ENCODE measurements at regions not wholly inside any gene's neighbourhood (a gene's known extent, or its start where the extent isn't known, plus 50 kb on each side); places are given as distances from the start of the nearest gene placed in this dataset.
A peak's percentile ranks its signal among the peaks of the same experiment; 100 is the strongest.

- DNase-seq, result no peak
- Mint-ChIP-seq H3K27me3 (peaks cover 16% of the 10 kb centered on the region), H3K27ac (no peak overlapping the region), H3K4me1 (peaks cover 2% of the 10 kb centered on the region), H3K4me3 (no peak overlapping the region), H3K36me3 (no peaks in the 10 kb centered on the region), H3K9me3 (no peaks in the 10 kb centered on the region)
- CTCF ChIA-PET, result no interaction called here
These were observed 111.6 kb upstream of the ESRRB start for GRCh38 chr14:76264384-76264783.

- CTCF ChIA-PET, result no interaction called here
- no peaks in the 10 kb centered on the region for H3K9me3 Mint-ChIP-seq
- DNase-seq, result peak; percentile 46
- peak overlapping the region; percentile 26 for H3K4me3 Mint-ChIP-seq
- no peaks in the 10 kb centered on the region for H3K36me3 Mint-ChIP-seq
- H3K4me1 Mint-ChIP-seq, result peaks cover 2% of the 10 kb centered on the region
- H3K27me3 Mint-ChIP-seq, result peaks cover 26% of the 10 kb centered on the region
- H3K27ac Mint-ChIP-seq, result no peak overlapping the region
These were observed 108.5 kb upstream of the ESRRB start for GRCh38 chr14:76267322-76268046.

- Mint-ChIP-seq H3K4me1 (peaks cover 2% of the 10 kb centered on the region), H3K36me3 (no peaks in the 10 kb centered on the region), H3K9me3 (no peaks in the 10 kb centered on the region), H3K4me3 (no peak overlapping the region), H3K27ac (no peak overlapping the region), H3K27me3 (peaks cover 30% of the 10 kb centered on the region)
- no peak for DNase-seq
- CTCF ChIA-PET, result no interaction called here
These were observed 107.9 kb upstream of the ESRRB start for GRCh38 chr14:76268047-76268431.

- Mint-ChIP-seq H3K9me3 (no peaks in the 10 kb centered on the region), H3K36me3 (no peaks in the 10 kb centered on the region), H3K27me3 (peaks cover 30% of the 10 kb centered on the region), H3K27ac (no peak overlapping the region), H3K4me3 (no peak overlapping the region), H3K4me1 (peaks cover 2% of the 10 kb centered on the region)
- CTCF ChIA-PET, result no interaction called here
- no peak for DNase-seq
These were observed 107.2 kb upstream of the ESRRB start for GRCh38 chr14:76268700-76269099.

- Mint-ChIP-seq H3K27me3 (peaks cover 30% of the 10 kb centered on the region), H3K9me3 (no peaks in the 10 kb centered on the region), H3K4me3 (no peak overlapping the region), H3K4me1 (peaks cover 2% of the 10 kb centered on the region), H3K27ac (no peak overlapping the region), H3K36me3 (no peaks in the 10 kb centered on the region)
- CTCF ChIA-PET, result no interaction called here
- no peak for DNase-seq
These were observed 104.7 kb upstream of the ESRRB start for GRCh38 chr14:76271041-76271755.

- H3K9me3 Mint-ChIP-seq, result no peaks in the 10 kb centered on the region
- H3K36me3 Mint-ChIP-seq, result no peaks in the 10 kb centered on the region
- H3K27ac Mint-ChIP-seq, result no peak overlapping the region
- H3K4me3 Mint-ChIP-seq, result no peak overlapping the region
- CTCF ChIA-PET, result no interaction called here
- DNase-seq, result no peak
- peaks cover 26% of the 10 kb centered on the region for H3K27me3 Mint-ChIP-seq
- H3K4me1 Mint-ChIP-seq, result peaks cover 2% of the 10 kb centered on the region
These were observed 103.6 kb upstream of the ESRRB start for GRCh38 chr14:76272349-76272748.

GRCh38 chr14:76272774-76273173 is 103.2 kb upstream of the ESRRB start:
- Mint-ChIP-seq H3K27ac (no peak overlapping the region), H3K27me3 (peaks cover 21% of the 10 kb centered on the region), H3K4me3 (no peak overlapping the region), H3K4me1 (no peaks in the 10 kb centered on the region), H3K36me3 (no peaks in the 10 kb centered on the region), H3K9me3 (no peaks in the 10 kb centered on the region)
- DNase-seq, result no peak
- CTCF ChIA-PET, result no interaction called here

- Mint-ChIP-seq H3K27ac (no peak overlapping the region), H3K4me1 (no peaks in the 10 kb centered on the region), H3K27me3 (peaks cover 20% of the 10 kb centered on the region), H3K9me3 (no peaks in the 10 kb centered on the region), H3K36me3 (no peaks in the 10 kb centered on the region), H3K4me3 (no peak overlapping the region)
- CTCF ChIA-PET, result no interaction called here
- DNase-seq, result no peak
These were observed 102.6 kb upstream of the ESRRB start for GRCh38 chr14:76273346-76273745.

GRCh38 chr14:76274324-76274723 is 101.6 kb upstream of the ESRRB start:
- H3K9me3 Mint-ChIP-seq, result no peaks in the 10 kb centered on the region
- no peak for DNase-seq
- no peaks in the 10 kb centered on the region for H3K36me3 Mint-ChIP-seq
- H3K27ac Mint-ChIP-seq, result no peak overlapping the region
- H3K4me1 Mint-ChIP-seq, result no peaks in the 10 kb centered on the region
- no peak overlapping the region for H3K4me3 Mint-ChIP-seq
- CTCF ChIA-PET, result no interaction called here
- H3K27me3 Mint-ChIP-seq, result peaks cover 14% of the 10 kb centered on the region

- Mint-ChIP-seq H3K27me3 (peaks cover 3% of the 10 kb centered on the region), H3K27ac (no peak overlapping the region), H3K36me3 (no peaks in the 10 kb centered on the region), H3K4me3 (no peak overlapping the region), H3K9me3 (no peaks in the 10 kb centered on the region), H3K4me1 (no peaks in the 10 kb centered on the region)
- no peak for DNase-seq
- CTCF ChIA-PET, result no interaction called here
These were observed 98.3 kb upstream of the ESRRB start for GRCh38 chr14:76277586-76278130.

GRCh38 chr14:76280221-76280620 is 95.7 kb upstream of the ESRRB start:
- peaks cover 7% of the 10 kb centered on the region for H3K27me3 Mint-ChIP-seq
- no peaks in the 10 kb centered on the region for H3K4me1 Mint-ChIP-seq
- DNase-seq, result no peak
- H3K27ac Mint-ChIP-seq, result no peak overlapping the region
- no peak overlapping the region for H3K4me3 Mint-ChIP-seq
- H3K36me3 Mint-ChIP-seq, result no peaks in the 10 kb centered on the region
- CTCF ChIA-PET, result no interaction called here
- H3K9me3 Mint-ChIP-seq, result no peaks in the 10 kb centered on the region

- no peaks in the 10 kb centered on the region for H3K36me3 Mint-ChIP-seq
These were observed 93.4 kb upstream of the ESRRB start for GRCh38 chr14:76282581-76282980.

GRCh38 chr14:76287063-76287462 is 88.9 kb upstream of the ESRRB start:
- H3K36me3 Mint-ChIP-seq, result no peaks in the 10 kb centered on the region
- H3K4me3 Mint-ChIP-seq, result no peak overlapping the region
- H3K4me1 Mint-ChIP-seq, result no peaks in the 10 kb centered on the region
- CTCF ChIA-PET, result no interaction called here
- H3K9me3 Mint-ChIP-seq, result no peaks in the 10 kb centered on the region
- H3K27me3 Mint-ChIP-seq, result peaks cover 14% of the 10 kb centered on the region
- H3K27ac Mint-ChIP-seq, result no peak overlapping the region
- DNase-seq, result no peak

More at GRCh38 chr14:76282581-76282980, 93.4 kb upstream of the ESRRB start:
- CTCF ChIA-PET, result no interaction called here
- H3K27ac Mint-ChIP-seq, result no peak overlapping the region
- H3K27me3 Mint-ChIP-seq, result peaks cover 7% of the 10 kb centered on the region
- no peaks in the 10 kb centered on the region for H3K4me1 Mint-ChIP-seq
- no peak for DNase-seq
- H3K9me3 Mint-ChIP-seq, result no peaks in the 10 kb centered on the region
- no peak overlapping the region for H3K4me3 Mint-ChIP-seq

GRCh38 chr14:76289276-76289675 is 86.7 kb upstream of the ESRRB start:
- no peaks in the 10 kb centered on the region for H3K9me3 Mint-ChIP-seq
- CTCF ChIA-PET, result no interaction called here
- no peaks in the 10 kb centered on the region for H3K36me3 Mint-ChIP-seq

GRCh38 chr14:76292561-76292960 is 83.4 kb upstream of the ESRRB start:
- H3K27ac Mint-ChIP-seq, result no peak overlapping the region
- no peaks in the 10 kb centered on the region for H3K4me1 Mint-ChIP-seq
- H3K4me3 Mint-ChIP-seq, result no peak overlapping the region
- CTCF ChIA-PET, result interaction anchor here (1.2 kb wide), 1 partner anchor 31 kb away, joined by 3 read pairs; no protein-coding TSS in a partner anchor
- no peaks in the 10 kb centered on the region for H3K36me3 Mint-ChIP-seq
- no peak for DNase-seq
- H3K9me3 Mint-ChIP-seq, result no peaks in the 10 kb centered on the region
- peaks cover 17% of the 10 kb centered on the region for H3K27me3 Mint-ChIP-seq

More at GRCh38 chr14:76289276-76289675, 86.7 kb upstream of the ESRRB start:
- H3K4me1 Mint-ChIP-seq, result no peaks in the 10 kb centered on the region
- H3K27me3 Mint-ChIP-seq, result peaks cover 11% of the 10 kb centered on the region
- no peak overlapping the region for H3K27ac Mint-ChIP-seq
- no peak for DNase-seq
- H3K4me3 Mint-ChIP-seq, result no peak overlapping the region

Data from activated naive CD4-positive, alpha-beta T cell treated with anti-CD3 and anti-CD28 coated beads, Interleukin-2, amount 10 ng/mL, durations not matched to agents 7 days and 5 days (primary cell).